Stimulated activated naive CD4-positive, alpha-beta T cell (primary cell): ENCODE measurements at regions not wholly inside any gene's neighbourhood (a gene's known extent, or its start where the extent isn't known, plus 50 kb on each side); places are given as distances from the start of the nearest gene placed in this dataset.
"Not testable (repeated sequence)": the region's sequence is repeated elsewhere in the genome, so short reads cannot be mapped to it uniquely, and the experiment has no call there.

Experiments
- DNase-seq, 6 experiments: peaks; one replicate each; lab custom pipeline; 2025; lab: John Stamatoyannopoulos, UW

- no peak for DNase-seq
These were observed 226.0 kb downstream of the C7orf25 start for GRCh38 chr7:42685911-42686310.

DNA sequence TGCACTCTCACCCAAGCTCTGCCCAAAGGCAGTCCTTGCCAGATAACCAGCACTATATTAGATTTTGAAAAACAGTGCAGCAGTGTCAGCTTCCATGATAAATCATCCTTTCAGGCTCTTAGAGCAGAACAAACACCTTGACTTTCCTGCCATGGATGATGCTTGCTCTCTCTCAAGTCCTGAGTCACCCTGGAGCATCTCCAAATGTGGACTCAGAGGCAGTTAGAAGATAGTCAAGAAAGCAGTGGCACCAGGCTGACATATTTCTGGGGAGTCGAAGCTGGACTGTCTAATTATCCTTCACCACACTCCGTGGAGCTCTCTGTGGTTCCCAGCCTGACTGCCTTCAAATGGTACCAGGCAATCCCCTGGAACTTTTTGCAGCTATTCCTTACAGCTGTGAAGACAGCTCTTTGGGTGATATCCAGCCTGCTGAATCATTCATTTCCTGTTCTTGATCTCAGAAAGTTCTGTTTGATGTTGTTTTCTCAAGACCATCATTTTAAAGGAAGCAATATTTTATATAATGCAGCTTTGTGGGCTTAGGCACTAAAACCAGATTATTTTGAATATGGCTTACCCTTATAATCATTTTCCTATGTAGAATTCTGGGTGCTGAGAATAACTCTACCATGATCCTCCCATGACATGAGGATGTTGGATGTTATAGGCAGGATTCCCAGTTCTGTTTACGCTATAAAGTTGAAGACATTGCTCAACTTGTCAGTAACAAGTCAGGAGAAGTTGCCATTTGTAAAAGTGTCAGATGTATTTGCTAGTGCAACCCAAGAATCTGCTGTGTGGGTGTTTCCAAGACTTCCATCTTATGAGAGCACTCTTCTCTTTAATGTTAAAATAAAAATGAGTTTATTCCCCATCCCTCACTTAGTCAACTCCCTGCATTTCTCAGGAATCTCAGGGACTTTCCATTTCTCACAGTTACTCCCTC lies 233.8 kb downstream of the C7orf25 start:
- no peak for DNase-seq

DNA sequence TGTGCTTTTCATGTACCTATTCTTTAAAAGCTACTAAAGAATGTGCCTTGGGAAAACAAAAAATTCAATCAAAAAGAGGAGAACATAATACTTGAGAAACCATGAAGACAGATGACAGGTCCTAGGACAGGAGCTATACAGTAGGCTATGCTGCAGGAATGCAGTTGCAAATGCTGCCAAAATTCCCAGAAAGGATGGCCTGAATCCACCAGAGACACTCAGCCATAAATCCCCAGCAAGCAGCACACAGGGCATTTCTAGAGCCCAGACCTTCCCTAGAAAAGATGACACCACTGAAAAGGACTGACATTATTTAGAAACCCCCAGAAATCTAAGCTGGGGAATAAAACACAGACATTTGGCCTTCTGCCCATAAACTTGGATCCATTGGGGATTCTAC lies 237.3 kb downstream of the C7orf25 start:
- DNase-seq = no peak

DNA sequence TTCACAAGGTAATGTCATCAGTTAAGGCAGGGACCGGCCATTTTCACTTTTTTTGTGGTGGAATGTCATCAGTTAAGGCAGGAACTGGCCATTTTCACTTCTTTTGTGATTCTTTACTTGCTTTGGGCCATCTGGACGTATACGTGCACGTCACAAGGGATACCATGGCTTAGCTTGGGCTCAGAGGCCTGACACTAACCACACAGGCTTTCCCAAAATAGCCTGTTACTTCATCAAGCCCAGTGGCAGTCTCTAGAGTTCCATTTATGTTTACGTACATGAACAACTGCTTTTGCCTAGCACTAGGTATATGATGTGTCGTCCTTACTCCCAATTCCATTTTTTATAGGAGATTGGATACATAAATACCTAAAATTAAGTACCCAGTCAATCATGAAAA lies 237.9 kb downstream of the C7orf25 start:
- DNase-seq = no peak

DNA sequence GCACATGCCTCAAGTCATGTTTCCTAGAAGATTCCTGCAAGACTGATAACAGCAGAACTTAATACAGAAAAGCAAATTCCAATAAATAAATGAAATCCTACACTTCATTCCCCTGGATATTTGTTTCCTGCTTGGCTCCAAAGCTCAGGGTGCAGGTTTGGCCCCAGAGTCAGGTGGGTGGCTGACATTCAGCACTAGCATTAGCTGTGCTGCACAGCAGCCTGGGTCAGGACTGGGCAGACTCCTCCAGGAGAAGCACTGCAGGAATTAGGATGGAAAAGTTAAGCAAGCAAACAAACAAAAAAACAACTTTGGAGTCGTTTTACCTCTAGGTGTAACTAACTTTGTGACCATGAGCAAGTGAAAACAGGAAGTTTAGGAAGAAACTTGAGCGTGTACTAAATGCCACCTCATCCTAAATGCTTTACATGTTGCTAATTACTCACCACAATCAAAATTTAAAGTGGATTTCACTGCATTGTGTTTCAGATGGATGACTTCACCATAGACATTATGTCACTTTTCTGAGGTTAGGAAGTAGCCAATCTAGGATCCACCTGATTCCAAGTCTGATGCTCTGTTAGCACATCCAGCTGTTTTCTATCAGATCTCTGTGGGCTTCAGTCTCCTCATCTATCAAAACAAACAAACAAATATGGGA lies 239.4 kb downstream of the C7orf25 start:
- DNase-seq = no peak

GRCh38 chr7:42671627-42672026 lies 240.2 kb downstream of the C7orf25 start:
- DNase-seq = no peak

DNA sequence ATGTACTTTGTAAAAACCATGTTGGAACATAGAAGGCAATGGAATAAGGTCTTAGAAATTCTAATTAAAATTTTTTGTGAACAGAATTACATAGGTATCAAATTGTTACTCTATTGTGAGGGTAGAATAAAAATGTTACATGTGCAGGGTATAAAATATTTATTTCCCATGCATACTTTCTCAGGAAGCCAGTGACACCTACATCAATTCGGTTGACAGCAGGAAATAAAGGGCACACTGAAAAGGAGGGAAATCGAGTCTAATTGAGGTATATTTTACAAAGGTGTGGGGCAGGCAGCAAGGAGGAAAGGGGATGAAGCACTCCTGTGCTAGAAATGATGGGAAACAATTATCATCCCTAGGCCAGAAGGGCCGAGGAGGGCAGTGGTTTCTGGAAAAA lies 244.9 kb downstream of the C7orf25 start:
- no peak for DNase-seq

DNA sequence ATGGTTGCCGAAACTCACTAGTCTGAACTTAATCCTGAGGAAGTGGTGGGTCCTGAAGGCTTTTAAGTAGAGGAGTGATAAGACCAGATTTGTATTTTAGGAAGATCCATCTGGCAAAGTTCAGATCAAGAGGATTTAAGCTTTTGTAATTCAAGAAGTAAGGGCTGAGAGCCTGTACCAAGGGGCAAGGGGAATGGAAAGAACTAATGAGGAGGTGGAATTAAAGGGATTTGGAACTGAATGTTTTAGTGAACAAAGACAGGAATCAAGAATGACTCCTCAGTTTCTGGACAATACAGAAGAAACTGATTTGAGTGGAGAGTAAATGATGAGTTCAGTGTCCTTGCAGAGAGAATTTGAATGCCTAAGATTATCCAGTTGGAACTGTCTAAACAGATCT lies 249.0 kb downstream of the C7orf25 start:
- DNase-seq = no peak

DNA sequence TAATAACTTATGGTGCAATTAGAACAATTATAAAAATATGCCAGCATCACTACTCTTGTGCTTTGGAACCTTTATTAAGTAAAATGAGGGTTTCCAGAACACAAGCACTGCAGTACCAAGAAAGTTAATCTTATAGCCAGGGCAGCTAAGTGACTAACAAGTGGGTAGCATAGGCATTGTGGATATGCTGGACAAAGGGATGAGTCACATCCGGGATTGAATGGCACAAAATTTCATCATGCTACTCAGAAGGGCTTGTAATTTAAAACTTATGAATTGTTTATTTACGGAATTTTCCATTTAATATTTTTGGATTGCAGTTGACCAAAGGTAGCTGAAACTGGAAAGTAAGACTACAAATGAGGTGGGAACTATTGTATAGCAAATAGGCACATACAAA lies 250.6 kb downstream of the C7orf25 start:
- DNase-seq = no peak

DNA sequence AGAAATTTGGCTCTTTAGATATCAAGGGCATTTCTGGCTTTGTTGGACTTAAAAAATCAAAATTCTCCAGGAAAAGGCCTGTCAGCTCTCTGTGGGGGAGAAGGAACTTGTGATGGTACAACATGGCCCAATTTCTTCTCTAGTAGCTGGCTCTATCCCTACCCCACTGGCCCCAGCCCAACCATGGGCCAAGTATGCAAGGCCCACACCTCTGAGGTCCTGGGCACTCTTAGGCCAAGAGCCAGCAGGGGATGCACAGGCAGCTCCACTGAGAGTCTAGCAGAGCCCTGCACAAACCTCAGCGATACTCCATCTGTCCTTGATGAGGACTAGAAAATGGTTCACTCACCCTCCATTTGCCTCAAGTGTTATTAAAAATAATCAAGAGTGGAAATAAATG lies 261.2 kb downstream of the C7orf25 start:
- no peak for DNase-seq

GRCh38 chr7:42650171-42650570 lies 261.7 kb downstream of the C7orf25 start:
- no peak for DNase-seq

DNA sequence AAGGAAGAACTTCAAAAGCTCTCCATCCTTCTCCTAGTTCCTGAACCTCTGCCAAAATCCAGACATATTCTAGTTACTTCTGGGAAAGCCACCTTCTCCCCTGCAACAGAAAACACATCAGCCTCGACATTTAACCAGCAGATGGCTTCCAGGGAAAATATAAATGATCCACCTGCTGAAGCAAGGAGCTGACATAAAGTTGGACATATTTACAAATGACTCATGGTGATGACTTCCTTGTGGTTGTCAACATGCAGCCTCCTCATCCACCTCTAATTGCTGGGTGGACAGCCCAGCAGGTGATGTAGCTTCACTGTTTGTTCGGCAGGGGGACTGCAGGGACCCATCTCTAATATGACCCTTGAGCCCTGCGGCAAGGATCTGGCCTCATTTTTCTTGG lies 266.0 kb downstream of the C7orf25 start:
- DNase-seq = no peak

DNA sequence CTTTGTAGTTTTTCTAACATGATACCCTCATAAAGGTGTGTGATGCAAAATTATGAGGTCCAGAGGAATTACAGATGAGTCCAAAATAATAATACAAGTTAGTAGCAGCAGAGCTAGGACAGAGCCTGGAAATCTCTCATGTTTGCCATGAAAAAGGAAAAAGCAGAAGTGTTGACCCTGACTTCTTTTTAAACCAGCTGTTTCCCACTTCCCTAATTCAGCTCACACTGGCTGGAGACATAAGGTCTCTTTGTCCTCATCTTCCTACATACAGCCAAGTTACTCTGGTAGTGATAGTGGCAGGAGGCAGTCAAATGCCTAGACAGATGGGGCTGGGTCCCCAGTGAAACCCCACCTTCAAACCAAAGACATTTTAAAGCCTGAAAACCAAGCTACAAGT lies 269.2 kb downstream of the C7orf25 start:
- DNase-seq = no peak

- no peak for DNase-seq
These were observed 271.9 kb downstream of the C7orf25 start for GRCh38 chr7:42639930-42640329.

DNA sequence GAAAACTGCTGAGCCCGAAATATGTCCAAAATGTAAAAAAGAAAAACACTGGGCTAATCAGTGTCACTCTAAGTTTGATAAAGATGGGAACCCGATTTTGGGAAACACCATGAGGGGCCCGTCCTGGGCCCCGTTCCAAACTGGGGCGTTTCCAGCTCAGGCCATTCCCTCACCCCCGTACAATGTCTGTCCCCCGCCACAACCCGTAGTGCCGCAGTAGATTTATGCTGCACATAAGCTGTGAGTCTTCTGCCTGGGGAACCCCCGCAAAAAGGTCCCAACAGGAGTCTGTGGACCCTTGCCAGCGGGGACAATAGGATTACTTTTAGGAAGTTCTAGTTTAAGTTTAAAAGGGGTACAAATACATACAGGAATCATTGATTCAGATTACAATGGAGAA lies 275.5 kb downstream of the C7orf25 start:
- DNase-seq = not testable (repeated sequence)

GRCh38 chr7:42628054-42628453 lies 283.8 kb downstream of the C7orf25 start:
- no peak for DNase-seq

DNA sequence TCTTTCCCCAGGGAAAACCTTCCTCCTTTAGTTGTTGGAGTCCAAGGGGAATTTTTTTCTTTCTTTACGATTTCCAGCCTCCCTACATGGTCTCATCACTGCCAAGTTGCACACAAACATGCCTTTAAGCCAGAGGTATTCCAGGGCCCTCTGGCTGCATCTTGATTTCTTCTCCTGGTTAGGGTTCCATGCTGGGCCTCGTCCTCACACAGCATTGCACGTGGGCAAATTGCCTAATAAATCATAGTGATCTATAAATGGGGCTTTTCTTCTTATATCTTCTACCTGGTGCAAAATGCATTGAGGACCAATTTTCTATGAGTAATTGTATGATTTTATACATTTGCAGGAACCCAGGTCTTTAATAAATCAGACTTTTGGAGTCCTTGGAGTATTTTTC lies 284.2 kb downstream of the C7orf25 start:
- no peak for DNase-seq

DNA sequence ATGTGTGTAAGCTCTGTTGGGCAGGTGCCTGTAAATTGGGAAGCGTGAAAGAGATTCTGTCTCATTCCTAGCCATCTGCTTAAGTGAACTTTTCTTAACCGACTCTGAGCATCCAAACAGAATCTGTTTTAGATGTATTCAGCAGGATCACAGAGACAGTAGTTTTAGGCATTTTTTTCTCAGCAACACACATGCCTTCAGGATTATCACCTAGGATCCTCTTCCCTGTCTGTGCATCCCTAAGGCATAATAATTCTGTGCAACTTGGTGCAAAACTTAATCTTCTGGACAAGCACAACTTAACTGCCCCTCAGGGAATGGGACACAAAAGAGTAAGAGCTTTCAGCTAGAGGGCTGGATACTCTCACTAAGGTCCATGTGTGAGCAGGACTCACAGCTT lies 284.8 kb downstream of the C7orf25 start:
- no peak for DNase-seq

DNA sequence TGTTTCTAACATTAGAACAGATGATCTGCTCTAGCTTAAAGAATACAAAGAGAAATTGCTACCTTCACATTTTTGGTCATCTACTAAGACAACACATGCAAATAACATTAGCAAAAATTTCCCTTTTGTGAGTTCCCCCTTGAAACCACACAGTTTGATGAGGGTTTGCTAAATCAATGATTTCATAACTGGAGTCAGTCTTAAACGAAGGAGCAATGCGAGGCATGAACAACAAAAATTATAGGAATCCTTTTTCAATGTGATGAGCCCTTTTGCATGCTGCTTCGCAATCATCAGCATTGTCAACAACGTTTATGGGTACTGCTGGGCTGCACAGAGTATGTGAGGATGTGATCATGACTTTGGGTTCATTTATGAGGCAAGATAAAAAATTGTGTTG lies 286.4 kb downstream of the C7orf25 start:
- DNase-seq = no peak

GRCh38 chr7:42624471-42624870 lies 287.4 kb downstream of the C7orf25 start:
- no peak for DNase-seq

DNA sequence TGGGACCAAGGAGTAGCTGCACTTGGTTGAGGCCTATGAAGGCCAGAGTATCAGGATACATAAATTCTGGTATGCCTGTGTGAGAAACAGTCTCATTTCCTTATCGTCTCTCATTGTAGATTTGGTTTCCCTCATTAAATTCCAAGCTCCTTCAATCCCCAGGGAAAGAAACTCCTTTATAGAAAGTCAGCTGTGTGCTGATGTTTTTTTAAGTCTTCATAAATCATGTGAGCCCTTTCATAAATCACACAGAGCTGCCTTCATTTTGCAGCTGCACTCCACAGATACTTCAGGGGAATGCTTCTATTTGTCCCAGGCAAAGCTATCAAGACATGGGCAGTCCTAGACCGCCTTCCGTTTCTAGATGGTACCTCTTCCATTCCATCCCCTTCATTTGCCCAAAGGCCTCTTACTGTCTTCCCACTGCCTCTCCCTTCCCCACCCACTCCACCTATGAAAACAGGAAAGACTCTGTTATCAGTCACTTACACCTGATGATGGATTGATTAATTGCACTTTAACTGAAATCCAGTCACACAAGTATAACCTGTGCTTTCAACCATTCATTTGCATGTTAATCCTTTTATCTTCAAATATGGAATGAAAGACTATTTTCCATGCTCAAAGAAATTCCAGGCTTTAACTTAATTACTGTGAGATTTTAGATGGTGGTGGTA lies 290.2 kb downstream of the C7orf25 start:
- no peak for DNase-seq

- no peak for DNase-seq
These were observed 293.1 kb downstream of the C7orf25 start for GRCh38 chr7:42618651-42619360.
